Astrocyte (in vitro differentiated cells and primary cell): ENCODE measurements at regions not wholly inside any gene's neighbourhood (a gene's known extent, or its start where the extent isn't known, plus 50 kb on each side); places are given as distances from the start of the nearest gene placed in this dataset.

Source experiments
- DNase-seq: peaks from one replicate; pipeline ENCODE4 v3.0.0-alpha.2; 2010; ENCODE audit warnings: low read depth
- FAIRE-seq: peaks from 2 replicates; lab custom pipeline; 2011; peaks lifted over from hg19 to GRCh38; lab: Jason Lieb, UNC
- H2AFZ ChIP-seq: 2 replicates; pipeline ENCODE4 v1.6.0; 2012; ENCODE audit warnings: low read depth, low read length, inconsistent platforms
- H3K27ac ChIP-seq: 2 replicates; pipeline ENCODE4 v1.5.1; 2011; ENCODE audit warnings: low read depth, low read length, inconsistent platforms
- H3K27me3 ChIP-seq: 2 replicates; pipeline ENCODE4 v1.6.0; 2011; ENCODE audit warnings: low read length, inconsistent platforms; ENCODE audit not compliant: insufficient read depth
- H3K36me3 ChIP-seq: 2 replicates; pipeline ENCODE4 v1.5.1; 2011; ENCODE audit warnings: low read length, inconsistent platforms; ENCODE audit not compliant: insufficient read depth
- H3K4me1 ChIP-seq: 2 replicates; pipeline ENCODE4 v1.5.1; 2011; ENCODE audit warnings: low read length, inconsistent platforms; ENCODE audit not compliant: insufficient read depth
- H3K4me2 ChIP-seq: 2 replicates; pipeline ENCODE4 v1.6.0; 2012; ENCODE audit warnings: low read length, inconsistent platforms
- H3K4me3 ChIP-seq: 2 replicates; pipeline ENCODE4 v1.5.1; 2011; ENCODE audit warnings: low read depth, mild to moderate bottlenecking, low read length, inconsistent platforms; ENCODE audit not compliant: insufficient read depth
- H3K79me2 ChIP-seq: 2 replicates; pipeline ENCODE4 v1.6.0; 2012; ENCODE audit warnings: mild to moderate bottlenecking, low read length, inconsistent platforms; ENCODE audit not compliant: insufficient read depth
- H3K9ac ChIP-seq: 2 replicates; pipeline ENCODE4 v1.6.0; 2012; ENCODE audit warnings: mild to moderate bottlenecking, low read length, inconsistent platforms
- H3K9me3 ChIP-seq: 2 replicates; pipeline ENCODE4 v1.5.1; 2012; ENCODE audit warnings: low read depth, mild to moderate bottlenecking, low read length, inconsistent platforms; ENCODE audit not compliant: insufficient read depth
- H4K20me1 ChIP-seq: 2 replicates; pipeline ENCODE4 v1.6.0; 2012; ENCODE audit warnings: low read length, inconsistent platforms; ENCODE audit not compliant: insufficient read depth
- H3K27ac Mint-ChIP-seq: one replicate; pipeline ENCODE4 v1.8.0; 2021; ENCODE audit warnings: mild to moderate bottlenecking, mixed read lengths; ENCODE audit not compliant: unreplicated experiment
- H3K27me3 Mint-ChIP-seq: one replicate; pipeline ENCODE4 v1.8.0; 2021; ENCODE audit warnings: low read depth, mixed read lengths; ENCODE audit not compliant: unreplicated experiment
- H3K36me3 Mint-ChIP-seq: one replicate; pipeline ENCODE4 v1.8.0; 2021; ENCODE audit warnings: low read depth, mixed read lengths; ENCODE audit not compliant: unreplicated experiment
- H3K4me1 Mint-ChIP-seq: one replicate; pipeline ENCODE4 v1.8.0; 2021; ENCODE audit warnings: low read depth, mixed read lengths; ENCODE audit not compliant: unreplicated experiment
- H3K4me3 Mint-ChIP-seq: one replicate; pipeline ENCODE4 v1.8.0; 2021; ENCODE audit warnings: mild to moderate bottlenecking, moderate library complexity, mixed read lengths; ENCODE audit not compliant: unreplicated experiment
- H3K9me3 Mint-ChIP-seq: one replicate; pipeline ENCODE4 v1.8.0; 2021; ENCODE audit warnings: mild to moderate bottlenecking, mixed read lengths; ENCODE audit not compliant: unreplicated experiment
- EZH2 ChIP-seq: IDR thresholded peaks from 2 replicates; pipeline ENCODE4 v1.6.1; 2012; ENCODE audit warnings: mild to moderate bottlenecking, low read length, inconsistent platforms; ENCODE audit not compliant: insufficient read depth
- TF ChIP-seq, protein P1 (sequence below): IDR thresholded peaks from 2 replicates; pipeline ENCODE4 v1.5.1; 2011; ENCODE audit warnings: low read depth, mild to moderate bottlenecking, inconsistent platforms, low read length, moderate library complexity; ENCODE audit not compliant: insufficient read depth

DNA sequence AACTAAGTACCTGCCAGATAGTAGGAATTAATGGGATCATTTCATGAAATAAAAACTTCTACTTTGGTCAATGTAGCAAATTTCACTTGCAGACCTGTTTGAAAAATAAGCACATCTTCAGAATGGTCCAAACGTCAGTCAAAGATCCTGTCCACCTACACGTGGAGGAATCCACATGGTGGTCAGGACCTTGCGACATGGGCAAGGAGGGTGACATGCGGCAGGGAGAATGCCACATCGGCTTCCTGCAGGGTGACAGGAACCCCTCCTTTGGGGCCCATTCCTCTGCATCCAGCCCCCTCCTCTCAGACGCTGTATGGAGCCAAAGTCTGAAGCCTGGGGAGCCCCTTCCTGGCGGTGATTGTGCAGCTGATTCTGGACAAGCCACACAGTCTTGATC, 95.5 kb upstream of the MGMT start:
- no peaks in the 10 kb centered on the region for H3K4me1 Mint-ChIP-seq
- H3K36me3 Mint-ChIP-seq, result no peaks in the 10 kb centered on the region
- H3K27ac Mint-ChIP-seq, result no peak overlapping the region
- Histone ChIP-seq H3K4me3 (no peak overlapping the region), H2AFZ (no peak overlapping the region), H3K4me2 (no peak overlapping the region), H4K20me1 (no peaks in the 10 kb centered on the region), H3K27ac (no peak overlapping the region), H3K36me3 (no peaks in the 10 kb centered on the region), H3K9ac (no peak overlapping the region), H3K4me1 (no peaks in the 10 kb centered on the region), H3K79me2 (no peaks in the 10 kb centered on the region), H3K27me3 (no peaks in the 10 kb centered on the region), H3K9me3 (peaks cover 9% of the 10 kb centered on the region)
- DNase-seq (no peak), FAIRE-seq (no peak)
- H3K9me3 Mint-ChIP-seq, result no peaks in the 10 kb centered on the region
- TF ChIP-seq, protein P1, sequence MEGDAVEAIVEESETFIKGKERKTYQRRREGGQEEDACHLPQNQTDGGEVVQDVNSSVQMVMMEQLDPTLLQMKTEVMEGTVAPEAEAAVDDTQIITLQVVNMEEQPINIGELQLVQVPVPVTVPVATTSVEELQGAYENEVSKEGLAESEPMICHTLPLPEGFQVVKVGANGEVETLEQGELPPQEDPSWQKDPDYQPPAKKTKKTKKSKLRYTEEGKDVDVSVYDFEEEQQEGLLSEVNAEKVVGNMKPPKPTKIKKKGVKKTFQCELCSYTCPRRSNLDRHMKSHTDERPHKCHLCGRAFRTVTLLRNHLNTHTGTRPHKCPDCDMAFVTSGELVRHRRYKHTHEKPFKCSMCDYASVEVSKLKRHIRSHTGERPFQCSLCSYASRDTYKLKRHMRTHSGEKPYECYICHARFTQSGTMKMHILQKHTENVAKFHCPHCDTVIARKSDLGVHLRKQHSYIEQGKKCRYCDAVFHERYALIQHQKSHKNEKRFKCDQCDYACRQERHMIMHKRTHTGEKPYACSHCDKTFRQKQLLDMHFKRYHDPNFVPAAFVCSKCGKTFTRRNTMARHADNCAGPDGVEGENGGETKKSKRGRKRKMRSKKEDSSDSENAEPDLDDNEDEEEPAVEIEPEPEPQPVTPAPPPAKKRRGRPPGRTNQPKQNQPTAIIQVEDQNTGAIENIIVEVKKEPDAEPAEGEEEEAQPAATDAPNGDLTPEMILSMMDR, result no peak
- no peak for TF ChIP-seq EZH2
- peaks cover 7% of the 10 kb centered on the region for H3K27me3 Mint-ChIP-seq
- H3K4me3 Mint-ChIP-seq, result no peak overlapping the region

GRCh38 chr10:129372172-129372571, 94.9 kb upstream of the MGMT start:
- no peaks in the 10 kb centered on the region for H3K4me1 ChIP-seq
- DNase-seq, result no peak
- no peak overlapping the region for H3K27ac Mint-ChIP-seq
- H3K27me3 ChIP-seq, result no peaks in the 10 kb centered on the region
- H3K27ac ChIP-seq, result no peak overlapping the region
- no peaks in the 10 kb centered on the region for H3K4me1 Mint-ChIP-seq
- no peak for TF ChIP-seq EZH2
- TF ChIP-seq, protein P1, result no peak
- H3K79me2 ChIP-seq, result no peaks in the 10 kb centered on the region
- FAIRE-seq, result no peak
- no peak overlapping the region for H3K9ac ChIP-seq
- H3K36me3 ChIP-seq, result no peaks in the 10 kb centered on the region
- no peaks in the 10 kb centered on the region for H3K9me3 Mint-ChIP-seq
- peaks cover 7% of the 10 kb centered on the region for H3K27me3 Mint-ChIP-seq
- no peak overlapping the region for H3K4me2 ChIP-seq
- H3K36me3 Mint-ChIP-seq, result no peaks in the 10 kb centered on the region
- no peak overlapping the region for H3K4me3 ChIP-seq
- peaks cover 9% of the 10 kb centered on the region for H3K9me3 ChIP-seq
- H2AFZ ChIP-seq, result no peak overlapping the region
- H3K4me3 Mint-ChIP-seq, result no peak overlapping the region
- H4K20me1 ChIP-seq, result no peaks in the 10 kb centered on the region

GRCh38 chr10:129373231-129373630, 93.8 kb upstream of the MGMT start:
- Histone ChIP-seq H2AFZ (no peak overlapping the region), H3K4me2 (no peak overlapping the region), H3K79me2 (no peaks in the 10 kb centered on the region), H3K9ac (no peak overlapping the region), H3K4me3 (no peak overlapping the region), H3K4me1 (no peaks in the 10 kb centered on the region), H3K9me3 (peaks cover 9% of the 10 kb centered on the region), H3K36me3 (no peaks in the 10 kb centered on the region), H4K20me1 (no peaks in the 10 kb centered on the region), H3K27me3 (no peaks in the 10 kb centered on the region), H3K27ac (no peak overlapping the region)
- no peak overlapping the region for H3K4me3 Mint-ChIP-seq
- FAIRE-seq, result no peak
- TF ChIP-seq EZH2, result no peak
- TF ChIP-seq, protein P1, result no peak
- DNase-seq, result no peak
- H3K27ac Mint-ChIP-seq, result no peak overlapping the region
- H3K27me3 Mint-ChIP-seq, result peaks cover 12% of the 10 kb centered on the region
- no peaks in the 10 kb centered on the region for H3K36me3 Mint-ChIP-seq
- H3K9me3 Mint-ChIP-seq, result no peaks in the 10 kb centered on the region
- no peaks in the 10 kb centered on the region for H3K4me1 Mint-ChIP-seq
